Lower leg skin (tissue), 4 donors: ENCODE measurements at regions not wholly inside any gene's neighbourhood (a gene's known extent, or its start where the extent isn't known, plus 50 kb on each side); places are given as distances from the start of the nearest gene placed in this dataset.
"Not testable (repeated sequence)": the region's sequence is repeated elsewhere in the genome, so short reads cannot be mapped to it uniquely, and the experiment has no call there.

Experiments
- DNase-seq, 2 donors: peaks; one replicate each; pipeline ENCODE4 v3.0.0-alpha.2; 2019; ENCODE audit warnings: low spot score in 2 of 2
- H3K4me3 ChIP-seq: fragments of 200-600 bp; sonication (generic); 2 replicates; pipeline ENCODE4 v1.5.1; 2017; ENCODE audit warnings: mild to moderate bottlenecking, low read depth; ENCODE audit not compliant: poor library complexity, severe bottlenecking
- CTCF ChIP-seq, 3 donors: fragments of 450-650 bp; IDR thresholded peaks; one replicate each; pipeline ENCODE4 v1.5.1; 2016; ENCODE audit warnings: antibody characterized with exemption in 3 of 3, mild to moderate bottlenecking in 3 of 3, moderate library complexity in 2 of 3
- POLR2A ChIP-seq, 2 donors: fragments of 450-650 bp; IDR thresholded peaks; one replicate each; pipeline ENCODE4 v1.6.1; 2016 to 2017; ENCODE audit warnings: antibody characterized with exemption in 2 of 2, mild to moderate bottlenecking in 1 of 2, moderate library complexity in 1 of 2
- WGBS, 2 donors: methylation state at CpG; one replicate each; pipeline ENCODE4 v1.1.5; 2018; 5-methylcytosine and 5-hydroxymethylcytosine counted together
- intact Hi-C: fragments of 100-400 bp; cut with DNase I; formaldehyde crosslinking; loops from one replicate; pipeline ENCODE4 v1.15.0; 2023; ENCODE audit warnings: low total_unique reads

GRCh38 chr9:102405218-102405867 is 589.8 kb upstream of the CYLC2 start:
- no peak overlapping the region for H3K4me3 ChIP-seq
- 70 to 72% methylated on average over 5 of the region's 5 CpGs for WGBS, 2 donors
- intact Hi-C loops: no loop called here
- TF ChIP-seq POLR2A (IDR thresholded peaks at IDR 0.05) (no peak), CTCF (IDR thresholded peaks at IDR 0.05) (no peak)
- DNase-seq: no peak

- intact Hi-C loops: no loop called here
- no peak for DNase-seq
- H3K4me3 ChIP-seq: no peak overlapping the region
- TF ChIP-seq CTCF (IDR thresholded peaks at IDR 0.05) (no peak), POLR2A (IDR thresholded peaks at IDR 0.05) (no peak)
- 42 to 83% methylated on average over 3 of the region's 3 CpGs for WGBS, 2 donors
Observed at GRCh38 chr9:102403514-102403913, 591.6 kb upstream of the CYLC2 start.

GRCh38 chr9:102398205-102398604 is 596.9 kb upstream of the CYLC2 start:
- intact Hi-C loops: no loop called here
- TF ChIP-seq CTCF (IDR thresholded peaks at IDR 0.05): no peak
- no peak for TF ChIP-seq POLR2A (IDR thresholded peaks at IDR 0.05)
- DNase-seq: no peak
- no peak overlapping the region for H3K4me3 ChIP-seq

- H3K4me3 ChIP-seq, DNase-seq, intact Hi-C loops: not testable (repeated sequence)
- 88 to 94% methylated on average over 2 of the region's 2 CpGs for WGBS, 2 donors
Observed at GRCh38 chr9:102385620-102386019, 609.5 kb upstream of the CYLC2 start.

GRCh38 chr9:102362470-102363132 is 624.2 kb upstream of the GRIN3A start:
- WGBS, 2 donors: 29 to 52% methylated on average over 6 of the region's 6 CpGs
- intact Hi-C loops: no loop called here
- DNase-seq: no peak
- TF ChIP-seq CTCF (IDR thresholded peaks at IDR 0.05) (no peak), POLR2A (IDR thresholded peaks at IDR 0.05) (no peak)
- H3K4me3 ChIP-seq: no peak overlapping the region

- H3K4me3 ChIP-seq: no peak overlapping the region
- no peak for DNase-seq
- TF ChIP-seq CTCF (IDR thresholded peaks at IDR 0.05) (no peak), POLR2A (IDR thresholded peaks at IDR 0.05) (no peak)
- intact Hi-C loops: no loop called here
- 85 to 86% methylated on average over 1 of the region's 1 CpG for WGBS, 2 donors
Observed at GRCh38 chr9:102360846-102361245, 622.4 kb upstream of the GRIN3A start.
